ENCODE measurements at regions not wholly inside any gene's neighbourhood (a gene's known extent, or its start where the extent isn't known, plus 50 kb on each side); places are given as distances from the start of the nearest gene placed in this dataset.

DNA sequence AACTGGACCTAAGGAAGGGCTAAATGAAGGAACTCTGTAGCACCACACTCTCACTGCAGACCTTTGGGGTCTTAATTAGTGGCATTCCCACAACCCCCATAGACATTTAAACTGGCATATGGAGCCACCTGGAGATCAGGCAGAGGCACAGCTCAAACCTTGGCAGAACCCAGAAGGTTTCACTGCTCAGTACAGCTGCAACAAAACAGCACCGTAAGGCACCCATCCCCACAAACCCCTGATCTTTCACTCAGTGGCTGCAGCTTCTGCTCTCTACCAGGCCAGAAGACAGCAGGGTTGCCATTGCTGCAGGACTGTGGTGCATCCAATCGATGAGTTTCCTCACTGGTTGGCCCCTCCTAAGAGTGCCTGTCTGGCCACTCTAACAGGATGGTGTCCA, 361.6 kb upstream of the VRK2 start:
- H3K36me3 ChIP-seq (ENCODE audit: low read depth) = no peaks in the 10 kb centered on the region
- TF ChIP-seq, protein P1, sequence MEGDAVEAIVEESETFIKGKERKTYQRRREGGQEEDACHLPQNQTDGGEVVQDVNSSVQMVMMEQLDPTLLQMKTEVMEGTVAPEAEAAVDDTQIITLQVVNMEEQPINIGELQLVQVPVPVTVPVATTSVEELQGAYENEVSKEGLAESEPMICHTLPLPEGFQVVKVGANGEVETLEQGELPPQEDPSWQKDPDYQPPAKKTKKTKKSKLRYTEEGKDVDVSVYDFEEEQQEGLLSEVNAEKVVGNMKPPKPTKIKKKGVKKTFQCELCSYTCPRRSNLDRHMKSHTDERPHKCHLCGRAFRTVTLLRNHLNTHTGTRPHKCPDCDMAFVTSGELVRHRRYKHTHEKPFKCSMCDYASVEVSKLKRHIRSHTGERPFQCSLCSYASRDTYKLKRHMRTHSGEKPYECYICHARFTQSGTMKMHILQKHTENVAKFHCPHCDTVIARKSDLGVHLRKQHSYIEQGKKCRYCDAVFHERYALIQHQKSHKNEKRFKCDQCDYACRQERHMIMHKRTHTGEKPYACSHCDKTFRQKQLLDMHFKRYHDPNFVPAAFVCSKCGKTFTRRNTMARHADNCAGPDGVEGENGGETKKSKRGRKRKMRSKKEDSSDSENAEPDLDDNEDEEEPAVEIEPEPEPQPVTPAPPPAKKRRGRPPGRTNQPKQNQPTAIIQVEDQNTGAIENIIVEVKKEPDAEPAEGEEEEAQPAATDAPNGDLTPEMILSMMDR (conservative IDR thresholded peaks at IDR 0.05) = no peak
- TF ChIP-seq EZH2 (IDR thresholded peaks at IDR 0.05; ENCODE audit: low read depth) = no peak
- no TSS peak for BruUV-seq (replicated peaks)
- CTCF ChIA-PET = no interaction called here
- no peaks in the 10 kb centered on the region for H3K9me3 ChIP-seq (ENCODE audit: insufficient read depth, low read depth)
- no peaks in the 10 kb centered on the region for H3K79me2 ChIP-seq (ENCODE audit: low read depth)
- H3K9me2 ChIP-seq (ENCODE audit: insufficient read depth) = no peaks in the 10 kb centered on the region
- no peak overlapping the region for H2AFZ ChIP-seq
- H3K27me3 ChIP-seq (ENCODE audit: insufficient read depth, low read depth) = no peaks in the 10 kb centered on the region
- no peaks in the 10 kb centered on the region for H4K20me1 ChIP-seq (ENCODE audit: insufficient read depth)
- POLR2A ChIA-PET (ENCODE audit: unreplicated experiment) = no interaction called here
- H3K4me2 ChIP-seq = no peak overlapping the region
- no peak overlapping the region for H3K4me3 ChIP-seq
- intact Hi-C loops (cut with micrococcal nuclease; ENCODE audit: unreplicated experiment) = no loop called here
- DNase-seq = no peak
- H3K4me1 ChIP-seq (replicated peaks; ENCODE audit: insufficient read depth) = no peaks in the 10 kb centered on the region
- no peak overlapping the region for H3K27ac ChIP-seq
- no peaks in the 10 kb centered on the region for H3F3A ChIP-seq (ENCODE audit: insufficient read depth, low read depth)

DNA sequence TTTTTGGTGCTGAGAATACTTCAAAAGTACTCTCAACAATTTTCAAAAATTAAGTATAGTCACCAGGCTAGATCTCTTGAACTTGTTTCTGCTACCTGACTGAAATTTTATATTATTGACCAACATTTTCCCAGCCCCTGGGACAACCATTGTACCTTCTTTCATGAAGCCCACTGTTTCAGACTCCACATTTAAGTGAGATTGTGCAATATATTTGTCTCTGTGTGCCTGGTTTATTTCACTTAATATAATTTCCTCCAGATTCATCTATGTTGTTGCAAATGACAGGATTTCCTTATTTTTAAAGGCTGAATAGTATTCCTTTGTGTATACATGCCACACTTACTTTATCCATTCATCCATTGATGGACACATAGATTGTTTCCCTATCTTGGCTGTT, 354.2 kb upstream of the VRK2 start:
- Histone ChIP-seq H3K36me3 (ENCODE audit: low read depth) (no peaks in the 10 kb centered on the region), H3K4me3 (no peak overlapping the region), H3K9me3 (ENCODE audit: insufficient read depth, low read depth) (0 out of 2 replicates have a peak, but pooled peaks cover 4% of the 10 kb centered on the region), H4K20me1 (ENCODE audit: insufficient read depth) (no peaks in the 10 kb centered on the region; the same call in 1 of the 2 replicates), H3K79me2 (ENCODE audit: low read depth) (no peaks in the 10 kb centered on the region), H3K27me3 (ENCODE audit: insufficient read depth, low read depth) (no peaks in the 10 kb centered on the region), H2AFZ (no peak overlapping the region), H3K27ac (no peak overlapping the region), H3F3A (ENCODE audit: insufficient read depth, low read depth) (no peaks in the 10 kb centered on the region), H3K4me1 (replicated peaks; ENCODE audit: insufficient read depth) (no peaks in the 10 kb centered on the region), H3K4me2 (no peak overlapping the region), H3K9me2 (ENCODE audit: insufficient read depth) (no peaks in the 10 kb centered on the region)
- no TSS peak for BruUV-seq (replicated peaks)
- intact Hi-C loops (cut with micrococcal nuclease; ENCODE audit: unreplicated experiment) = no loop called here
- POLR2A ChIA-PET (ENCODE audit: unreplicated experiment) = no interaction called here
- DNase-seq = no peak
- CTCF ChIA-PET = no interaction called here
- no peak for TF ChIP-seq EZH2 (IDR thresholded peaks at IDR 0.05; ENCODE audit: low read depth)
- TF ChIP-seq, protein P1 (conservative IDR thresholded peaks at IDR 0.05) = no peak

DNA sequence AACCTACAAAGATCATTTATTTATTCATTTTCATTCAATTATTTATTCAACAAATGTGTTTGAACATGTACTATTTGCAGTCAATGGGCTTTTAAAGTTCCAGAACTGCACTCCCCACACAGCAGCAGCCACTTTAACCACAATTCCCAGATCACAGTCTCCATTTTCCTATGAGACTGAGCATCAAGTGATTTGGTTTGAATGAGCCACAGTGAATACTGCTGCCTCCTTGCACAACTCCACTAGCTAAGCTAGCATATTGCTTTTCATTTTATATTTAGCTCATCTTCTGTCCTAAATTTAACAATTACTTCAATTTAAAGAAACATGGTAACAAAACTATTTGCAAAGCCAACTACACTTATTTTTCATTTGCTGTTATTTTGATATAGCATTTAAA, 353.4 kb upstream of the VRK2 start:
- Histone ChIP-seq H3K79me2 (ENCODE audit: low read depth) (no peaks in the 10 kb centered on the region), H3K4me2 (no peak overlapping the region), H3K36me3 (ENCODE audit: low read depth) (no peaks in the 10 kb centered on the region), H3K27ac (no peak overlapping the region), H3K9me2 (ENCODE audit: insufficient read depth) (no peaks in the 10 kb centered on the region), H3K27me3 (ENCODE audit: insufficient read depth, low read depth) (no peaks in the 10 kb centered on the region), H2AFZ (no peak overlapping the region), H3K4me1 (replicated peaks; ENCODE audit: insufficient read depth) (no peaks in the 10 kb centered on the region), H3F3A (ENCODE audit: insufficient read depth, low read depth) (no peaks in the 10 kb centered on the region), H3K4me3 (no peak overlapping the region), H4K20me1 (ENCODE audit: insufficient read depth) (no peaks in the 10 kb centered on the region; the same call in 1 of the 2 replicates), H3K9me3 (ENCODE audit: insufficient read depth, low read depth) (0 out of 2 replicates have a peak, but pooled peaks cover 4% of the 10 kb centered on the region)
- DNase-seq = no peak
- no TSS peak for BruUV-seq (replicated peaks)
- ChIA-PET POLR2A (ENCODE audit: unreplicated experiment) (no interaction called here), CTCF (no interaction called here)
- TF ChIP-seq, protein P1 (conservative IDR thresholded peaks at IDR 0.05) = no peak
- intact Hi-C loops (cut with micrococcal nuclease; ENCODE audit: unreplicated experiment) = no loop called here

Measured in PC-9 (cell line).